Endothelial cell of umbilical vein (primary cell): ENCODE measurements at regions not wholly inside any gene's neighbourhood (a gene's known extent, or its start where the extent isn't known, plus 50 kb on each side); places are given as distances from the start of the nearest gene placed in this dataset.
"Not testable (repeated sequence)": the region's sequence is repeated elsewhere in the genome, so short reads cannot be mapped to it uniquely, and the experiment has no call there.

Source experiments
- BruUV-seq: library from RNA; stranded (reverse); fragments of 400-500 nt; replicated peaks from 2 replicates; lab custom pipeline; 2021; lab: Mats Ljungman, UMichigan
- CTCF ChIA-PET: fragments of 300-600, 350-600 bp; sonication (Branson Sonifier 250); formaldehyde crosslinking; loops from one replicate; lab custom pipeline; 2021; ENCODE audit warnings: antibody characterized with exemption, inconsistent platforms; lab: Charles Lee
- POLR2A ChIA-PET: fragments of 300-600, 350-600 bp; sonication (Branson Sonifier 250); formaldehyde crosslinking; loops from one replicate; lab custom pipeline; 2021; ENCODE audit warnings: antibody characterized with exemption, inconsistent platforms; lab: Charles Lee
- DNase-seq: peaks from one replicate; pipeline ENCODE4 v3.0.0-alpha.2; 2011; ENCODE audit warnings: low read depth, low spot score
- FAIRE-seq: peaks from 2 replicates; lab custom pipeline; 2011; peaks lifted over from hg19 to GRCh38; lab: Jason Lieb, UNC
- H2AFZ ChIP-seq: 2 replicates; pipeline ENCODE4 v1.6.0; 2012; ENCODE audit warnings: low read depth, low read length, control low read depth, inconsistent platforms
- H3K27ac ChIP-seq: 2 replicates; pipeline ENCODE4 v1.5.1; 2011; ENCODE audit warnings: low read depth, mild to moderate bottlenecking, control low read depth, low read length, moderate library complexity; ENCODE audit not compliant: insufficient read depth
- H3K27me3 ChIP-seq, 2 experiments: 2 replicates each; pipeline versions ENCODE4 v1.6.0 to v1.6.1; 2011; ENCODE audit warnings: low read length in 2 of 2, mixed read lengths in 1 of 2; ENCODE audit not compliant: control insufficient read depth in 2 of 2, insufficient read depth in 2 of 2
- H3K36me3 ChIP-seq, 2 experiments: 2 replicates in 1 of 2; 3 replicates in 1 of 2; pipeline ENCODE4 v1.5.1; 2011; ENCODE audit warnings: low read length in 2 of 2, mild to moderate bottlenecking in 1 of 2, moderate library complexity in 1 of 2; ENCODE audit not compliant: control insufficient read depth in 2 of 2, insufficient read depth in 2 of 2; ENCODE audit errors: extremely low read depth in 1 of 2
- H3K4me1 ChIP-seq: 3 replicates; pipeline ENCODE4 v1.5.1; 2011; ENCODE audit warnings: mild to moderate bottlenecking, low read length; ENCODE audit not compliant: control insufficient read depth, insufficient read depth; ENCODE audit errors: extremely low read depth
- H3K4me2 ChIP-seq: 2 replicates; pipeline ENCODE4 v1.6.1; 2011; ENCODE audit warnings: low read length, control low read depth, mixed read lengths; ENCODE audit not compliant: insufficient read depth
- H3K4me3 ChIP-seq, 3 experiments: fragments of 200-600 bp in 1 of 3; sonication (generic), shearing (Covaris generic) in 1 of 3; replicated peaks in 1 of 3; 2 replicates each; pipeline ENCODE4 v1.5.1; 2011 to 2016; ENCODE audit warnings: control low read depth in 3 of 3, low read length in 3 of 3, mild to moderate bottlenecking in 2 of 3, inconsistent platforms in 1 of 3, low read depth in 1 of 3, moderate library complexity in 1 of 3; ENCODE audit not compliant: insufficient read depth in 1 of 3
- H3K79me2 ChIP-seq: 2 replicates; pipeline ENCODE4 v1.6.0; 2012; ENCODE audit warnings: low read length, inconsistent platforms; ENCODE audit not compliant: control insufficient read depth, insufficient read depth
- H3K9ac ChIP-seq: replicated peaks from 2 replicates; pipeline ENCODE3; 2011; ENCODE audit warnings: low read length, control low read depth; ENCODE audit not compliant: insufficient read depth; ENCODE audit errors: extremely low read depth
- H3K9me1 ChIP-seq: replicated peaks from 3 replicates; pipeline ENCODE4 v1.6.0; 2011; ENCODE audit warnings: mild to moderate bottlenecking, low read length; ENCODE audit not compliant: control insufficient read depth, insufficient read depth; ENCODE audit errors: extremely low read depth
- H3K9me3 ChIP-seq: replicated peaks from 2 replicates; pipeline ENCODE4 v1.5.1; 2012; ENCODE audit warnings: low read length, inconsistent platforms; ENCODE audit not compliant: control insufficient read depth, insufficient read depth
- H4K20me1 ChIP-seq: replicated peaks from 2 replicates; pipeline ENCODE3; 2011; ENCODE audit warnings: mild to moderate bottlenecking, low read length; ENCODE audit not compliant: control insufficient read depth, insufficient read depth; ENCODE audit errors: extremely low read depth
- CTCF ChIP-seq, 2 donors: IDR thresholded peaks; 1 replicate in 1 of 2; 2 replicates in 1 of 2; pipeline ENCODE4 v1.5.1; 2011; ENCODE audit warnings: low read length in 2 of 2, mild to moderate bottlenecking in 2 of 2, moderate library complexity in 2 of 2, control low read depth in 1 of 2, inconsistent platforms in 1 of 2, low read depth in 1 of 2; ENCODE audit not compliant: insufficient read depth in 1 of 2; ENCODE audit errors: extremely low read depth in 1 of 2
- EZH2 ChIP-seq: IDR thresholded peaks from 2 replicates; pipeline ENCODE4 v1.6.1; 2012; ENCODE audit warnings: borderline replicate concordance, low read depth, mild to moderate bottlenecking, moderate library complexity, low read length, inconsistent platforms; ENCODE audit not compliant: severe bottlenecking
- FOS ChIP-seq: IDR thresholded peaks from 2 replicates; pipeline ENCODE4 v1.6.1; 2011; ENCODE audit warnings: mild to moderate bottlenecking, low read length, moderate library complexity, borderline replicate concordance; ENCODE audit not compliant: insufficient read depth
- GATA2 ChIP-seq: IDR thresholded peaks from 2 replicates; pipeline ENCODE4 v1.7.0; 2011; ENCODE audit warnings: low read depth, mild to moderate bottlenecking, moderate library complexity, mixed read lengths, low read length; ENCODE audit not compliant: insufficient read length, insufficient read depth
- JUN ChIP-seq: IDR thresholded peaks from 2 replicates; pipeline ENCODE4 v1.6.1; 2011; ENCODE audit warnings: borderline replicate concordance, low read depth; ENCODE audit not compliant: insufficient read length, insufficient read depth
- MYC ChIP-seq: IDR thresholded peaks from one replicate; pipeline ENCODE4 v1.6.1; 2011; ENCODE audit warnings: mild to moderate bottlenecking, low read depth, low read length
- POLR2A ChIP-seq: IDR thresholded peaks from 2 replicates; pipeline ENCODE4 v1.6.1; 2012; ENCODE audit warnings: low read depth, mild to moderate bottlenecking, control low read depth, low read length
- POLR2AphosphoS5 ChIP-seq: IDR thresholded peaks from 2 replicates; pipeline ENCODE4 v1.6.1; 2012; ENCODE audit warnings: low read depth, mild to moderate bottlenecking, control low read depth, low read length, moderate library complexity; ENCODE audit not compliant: insufficient read depth
- dilution Hi-C: fragments of 300-500 bp; cut with MboI; formaldehyde crosslinking; loops from one replicate; pipeline ENCODE4 v1.15.0; 2019; ENCODE audit warnings: low sequenced_read_pairs; ENCODE audit not compliant: extremely low pct_ligation_motif_present
- intact Hi-C: fragments of 100-400 bp; cut with micrococcal nuclease; formaldehyde crosslinking; loops from one replicate; pipeline ENCODE4 v1.10.0; 2022

GRCh38 chr6:11403035-11403601 lies 134.4 kb upstream of the TMEM170B start:
- Histone ChIP-seq H3K36me3 (no peaks in the 10 kb centered on the region), H3K27me3 (peaks cover 0 to 3% of the 10 kb centered on the region in 2 experiments), H3K4me1 (no peaks in the 10 kb centered on the region), H3K9ac (no peak overlapping the region), H3K9me3 (no peaks in the 10 kb centered on the region), H3K4me3 (no peak overlapping the region), H3K4me2 (no peak overlapping the region), H2AFZ (no peak overlapping the region), H3K79me2 (no peaks in the 10 kb centered on the region), H3K27ac (no peak overlapping the region), H3K9me1 (no peaks in the 10 kb centered on the region), H4K20me1 (no peaks in the 10 kb centered on the region)
- dilution Hi-C loops, result no loop called here
- FAIRE-seq, result no peak
- DNase-seq, result no peak
- ChIA-PET CTCF (no interaction called here), POLR2A (no interaction called here)
- TF ChIP-seq EZH2 (no peak), POLR2AphosphoS5 (no peak), MYC (no peak), POLR2A (no peak), JUN (no peak), FOS (no peak), GATA2 (no peak), CTCF (IDR thresholded peaks at IDR 0.05; ENCODE audit: extremely low read depth in 1 of 2, insufficient read depth in 1 of 2, low read depth in 1 of 2, low read length in 2 of 2) (no peak)
- BruUV-seq, result no TSS peak
- intact Hi-C loops, result no loop called here

- H3K4me1 ChIP-seq, DNase-seq, H3K9me1 ChIP-seq, H3K4me2 ChIP-seq, H4K20me1 ChIP-seq, H3K27me3 ChIP-seq, H3K4me3 ChIP-seq, BruUV-seq, H3K9ac ChIP-seq, FAIRE-seq, intact Hi-C loops, H2AFZ ChIP-seq, POLR2A ChIA-PET, H3K79me2 ChIP-seq, H3K9me3 ChIP-seq, H3K36me3 ChIP-seq, CTCF ChIA-PET, dilution Hi-C loops, H3K27ac ChIP-seq: not testable (repeated sequence)
Observed at GRCh38 chr6:11402581-11402980, 135.0 kb upstream of the TMEM170B start.

- POLR2A ChIA-PET, H3K4me1 ChIP-seq, H3K9me3 ChIP-seq, H3K79me2 ChIP-seq, H3K27ac ChIP-seq, H3K27me3 ChIP-seq, H3K36me3 ChIP-seq, H3K4me2 ChIP-seq, H2AFZ ChIP-seq, H3K9me1 ChIP-seq, CTCF ChIA-PET, H3K4me3 ChIP-seq, BruUV-seq, dilution Hi-C loops, DNase-seq, FAIRE-seq, intact Hi-C loops, H4K20me1 ChIP-seq, H3K9ac ChIP-seq: not testable (repeated sequence)
Observed at GRCh38 chr6:11401954-11402353, 135.6 kb upstream of the TMEM170B start.
